ENCODE measurements at regions not wholly inside any gene's neighbourhood (a gene's known extent, or its start where the extent isn't known, plus 50 kb on each side); places are given as distances from the start of the nearest gene placed in this dataset.

- Mint-ChIP-seq H3K4me3 (no peak overlapping the region), H3K4me1 (no peaks in the 10 kb centered on the region), H3K27me3 (ENCODE audit: insufficient read depth, low read depth, poor library complexity) (peaks cover 4% of the 10 kb centered on the region), H3K9me3 (no peaks in the 10 kb centered on the region), H3K27ac (no peak overlapping the region), H3K36me3 (ENCODE audit: low read depth) (no peaks in the 10 kb centered on the region)
- Histone ChIP-seq H3K79me2 (replicated peaks; ENCODE audit: insufficient read depth) (no peaks in the 10 kb centered on the region), H3K4me2 (no peak overlapping the region), H4K20me1 (replicated peaks; ENCODE audit: insufficient read depth) (no peaks in the 10 kb centered on the region), H3K4me1 (ENCODE audit: insufficient read depth) (no peaks in the 10 kb centered on the region), H2AFZ (no peak overlapping the region), H3K27ac (ENCODE audit: low read depth) (no peak overlapping the region), H3K9me2 (ENCODE audit: insufficient read depth) (0 out of 2 replicates have a peak, but pooled peaks cover 10% of the 10 kb centered on the region), H3F3A (replicated peaks; ENCODE audit: low read depth) (no peaks in the 10 kb centered on the region), H3K27me3 (ENCODE audit: insufficient read depth) (no peaks in the 10 kb centered on the region), H3K4me3 (no peak overlapping the region), H3K36me3 (ENCODE audit: insufficient read depth) (no peaks in the 10 kb centered on the region)
- ATAC-seq (no peak), DNase-seq (ENCODE audit: low spot score) (no peak)
- TF ChIP-seq ZNF331 (CRISPR knock-in tag; IDR thresholded peaks at IDR 0.05; ENCODE audit: low read depth) (no peak), CTCF (conservative IDR thresholded peaks at IDR 0.05; ENCODE audit: low read depth in 2 of 2) (no peak), ZNF462 (CRISPR knock-in tag; IDR thresholded peaks at IDR 0.05) (no peak), CREB1 (CRISPR knock-in tag; IDR thresholded peaks at IDR 0.05; ENCODE audit: low read depth) (no peak), STAT1 (IDR thresholded peaks at IDR 0.05; ENCODE audit: unreplicated experiment) (no peak), JUNB (IDR thresholded peaks at IDR 0.05; ENCODE audit: unreplicated experiment) (no peak), POLR2AphosphoS5 (IDR thresholded peaks at IDR 0.05; ENCODE audit: low read depth) (no peak), EZH2 (IDR thresholded peaks at IDR 0.05; ENCODE audit: low read depth, unreplicated experiment) (no peak), NANOG (IDR thresholded peaks at IDR 0.05; ENCODE audit: borderline replicate concordance) (no peak), EZH2phosphoT487 (IDR thresholded peaks at IDR 0.05; ENCODE audit: unreplicated experiment) (no peak), ZNF114 (CRISPR knock-in tag; IDR thresholded peaks at IDR 0.05) (no peak), REST (IDR thresholded peaks at IDR 0.05; ENCODE audit: unreplicated experiment) (no peak), ETS1 (IDR thresholded peaks at IDR 0.05) (no peak)
These were observed 122.6 kb upstream of the KLF4 start for GRCh38 chr9:107612136-107612535.

Data from GM23338 (cell line).